WTC11 (cell line): ENCODE measurements at regions not wholly inside any gene's neighbourhood (a gene's known extent, or its start where the extent isn't known, plus 50 kb on each side); places are given as distances from the start of the nearest gene placed in this dataset.

Experiments used
- CBFB ChIP-seq: sonication (generic); formaldehyde crosslinking; IDR thresholded peaks from 2 replicates; pipeline ENCODE4 v1.8.1; 2022; ENCODE audit warnings: mild to moderate bottlenecking, low read depth, missing genetic modification reagents
- CTCF ChIP-seq: fragments of 200-600 bp; IDR thresholded peaks from 2 replicates; pipeline ENCODE4 v1.8.0; 2022; ENCODE audit warnings: antibody characterized with exemption
- GRHL2 ChIP-seq: fragments of 250-450 bp; sonication (Bioruptor Pico); IDR thresholded peaks from 2 replicates; pipeline ENCODE4 v1.8.0; 2022; ENCODE audit warnings: mild to moderate bottlenecking, moderate library complexity; ENCODE audit not compliant: insufficient replicate concordance, severe bottlenecking
- NR2C2 ChIP-seq: sonication (generic); formaldehyde crosslinking; IDR thresholded peaks from 2 replicates; pipeline ENCODE4 v1.8.0; 2022; ENCODE audit warnings: mild to moderate bottlenecking, missing genetic modification reagents
- SP1 ChIP-seq: sonication (generic); formaldehyde crosslinking; conservative IDR thresholded peaks from 2 replicates; pipeline ENCODE4 v1.8.1; 2022; ENCODE audit warnings: missing genetic modification reagents
- ZBTB43 ChIP-seq: sonication (generic); formaldehyde crosslinking; IDR thresholded peaks from 2 replicates; pipeline ENCODE4 v1.8.1; 2023; ENCODE audit warnings: mild to moderate bottlenecking, missing genetic modification reagents

- TF ChIP-seq NR2C2 (CRISPR knock-in tag) (no peak), CTCF (no peak), ZBTB43 (CRISPR knock-in tag) (no peak), CBFB (no peak), SP1 (CRISPR knock-in tag) (no peak), GRHL2 (CRISPR knock-in tag) (no peak)
Measured at GRCh38 chr5:105922574-105922973, 1748.2 kb downstream of the EFNA5 start.
